ENCODE measurements at regions not wholly inside any gene's neighbourhood (a gene's known extent, or its start where the extent isn't known, plus 50 kb on each side); places are given as distances from the start of the nearest gene placed in this dataset.

- no peak overlapping the region for H3K27ac ChIP-seq
- H3K4me1 ChIP-seq: no peaks in the 10 kb centered on the region
- WGBS, 2 donors: 87 to 89% methylated on average over 2 of the region's 2 CpGs
- H3K27me3 ChIP-seq: no peaks in the 10 kb centered on the region
- no peaks in the 10 kb centered on the region for H3K36me3 ChIP-seq
- intact Hi-C loops (cut with DNase I): no loop called here
- no peak overlapping the region for H3K4me3 ChIP-seq
- TF ChIP-seq CTCF (IDR thresholded peaks at IDR 0.05) (no peak), POLR2A (IDR thresholded peaks at IDR 0.05) (no peak), POLR2AphosphoS5 (IDR thresholded peaks at IDR 0.05) (no peak), EP300 (IDR thresholded peaks at IDR 0.05) (no peak)
- no peak for DNase-seq
- H3K9me3 ChIP-seq: no peaks in the 10 kb centered on the region
These were observed 505.9 kb upstream of the MEF2C start for GRCh38 chr5:89388872-89389271.

- intact Hi-C loops (cut with DNase I): no loop called here
- no peak for DNase-seq
- H3K36me3 ChIP-seq: no peaks in the 10 kb centered on the region
- WGBS, 2 donors: 94 to 96% methylated on average over 5 of the region's 5 CpGs
- H3K9me3 ChIP-seq: no peaks in the 10 kb centered on the region
- H3K4me1 ChIP-seq: no peaks in the 10 kb centered on the region
- H3K27me3 ChIP-seq: no peaks in the 10 kb centered on the region
- no peak overlapping the region for H3K4me3 ChIP-seq
- TF ChIP-seq POLR2A (IDR thresholded peaks at IDR 0.05) (no peak), EP300 (IDR thresholded peaks at IDR 0.05) (no peak), POLR2AphosphoS5 (IDR thresholded peaks at IDR 0.05) (no peak), CTCF (IDR thresholded peaks at IDR 0.05) (no peak)
- no peak overlapping the region for H3K27ac ChIP-seq
These were observed 501.4 kb upstream of the MEF2C start for GRCh38 chr5:89384391-89384790.

GRCh38 chr5:89380635-89381034 lies 497.7 kb upstream of the MEF2C start:
- no peak for TF ChIP-seq CTCF (IDR thresholded peaks at IDR 0.05)
- TF ChIP-seq POLR2AphosphoS5 (IDR thresholded peaks at IDR 0.05): no peak
- no peak for TF ChIP-seq POLR2A (IDR thresholded peaks at IDR 0.05)
- no peak for TF ChIP-seq EP300 (IDR thresholded peaks at IDR 0.05)
- no peaks in the 10 kb centered on the region for H3K27me3 ChIP-seq
- intact Hi-C loops (cut with DNase I): no loop called here
- H3K4me1 ChIP-seq: no peaks in the 10 kb centered on the region
- H3K27ac ChIP-seq: no peak overlapping the region
- DNase-seq: no peak
- no peak overlapping the region for H3K4me3 ChIP-seq
- H3K36me3 ChIP-seq: no peaks in the 10 kb centered on the region
- no peaks in the 10 kb centered on the region for H3K9me3 ChIP-seq

- H3K27me3 ChIP-seq: no peaks in the 10 kb centered on the region
- TF ChIP-seq POLR2A (IDR thresholded peaks at IDR 0.05): no peak
- WGBS, 2 donors: 78 to 80% methylated on average over 13 of the region's 13 CpGs
These were observed 494.9 kb upstream of the MEF2C start for GRCh38 chr5:89377767-89378455.

GRCh38 chr5:89374818-89375521 lies 492.0 kb upstream of the MEF2C start:
- intact Hi-C loops (cut with DNase I): no loop called here

More at GRCh38 chr5:89377767-89378455, 494.9 kb upstream of the MEF2C start:
- Histone ChIP-seq H3K4me3 (no peak overlapping the region), H3K4me1 (no peaks in the 10 kb centered on the region), H3K9me3 (no peaks in the 10 kb centered on the region), H3K27ac (no peak overlapping the region), H3K36me3 (no peaks in the 10 kb centered on the region)
- no peak for DNase-seq
- intact Hi-C loops (cut with DNase I): no loop called here

More at GRCh38 chr5:89374818-89375521, 492.0 kb upstream of the MEF2C start:
- H3K36me3 ChIP-seq: no peaks in the 10 kb centered on the region
- no peak overlapping the region for H3K4me3 ChIP-seq
- no peaks in the 10 kb centered on the region for H3K9me3 ChIP-seq
- TF ChIP-seq EP300 (IDR thresholded peaks at IDR 0.05): no peak
- H3K27ac ChIP-seq: no peak overlapping the region
- H3K27me3 ChIP-seq: no peaks in the 10 kb centered on the region
- no peak for DNase-seq
- H3K4me1 ChIP-seq: no peaks in the 10 kb centered on the region
